Peyer's patch (tissue), 4 donors: ENCODE measurements at regions not wholly inside any gene's neighbourhood (a gene's known extent, or its start where the extent isn't known, plus 50 kb on each side); places are given as distances from the start of the nearest gene placed in this dataset.

ENCODE experiments used
- DNase-seq, 3 donors: peaks; one replicate each; pipeline ENCODE4 v3.0.0-alpha.2; 2017 to 2019
- H3K27ac ChIP-seq, 4 donors: fragments of 200-600 bp; sonication (generic); one replicate each; pipeline ENCODE4 v1.5.1; 2016 to 2019
- H3K27me3 ChIP-seq, 2 donors: fragments of 200-600 bp; sonication (generic); one replicate each; pipeline ENCODE4 v1.5.1; 2019
- H3K36me3 ChIP-seq, 3 donors: fragments of 200-600 bp; sonication (generic); one replicate each; pipeline ENCODE4 v1.5.1; 2016 to 2019
- H3K4me1 ChIP-seq, 4 donors: fragments of 200-600 bp; sonication (generic); one replicate each; pipeline ENCODE4 v1.5.1; 2016 to 2019
- H3K4me3 ChIP-seq, 4 donors: fragments of 200-600 bp; sonication (generic); 1 replicate in 3 of 4; 2 replicates in 1 of 4; pipeline ENCODE4 v1.5.1; 2016 to 2019; ENCODE audit warnings: mild to moderate bottlenecking in 1 of 4
- H3K9me3 ChIP-seq, 4 donors: fragments of 200-600 bp; sonication (generic); one replicate each; pipeline ENCODE4 v1.5.1; 2016 to 2019; ENCODE audit warnings: mild to moderate bottlenecking in 1 of 4
- POLR2A ChIP-seq, 2 donors: fragments of 450-650 bp; IDR thresholded peaks; one replicate each; pipeline ENCODE4 v1.5.1; 2017; ENCODE audit warnings: antibody characterized with exemption in 2 of 2, mild to moderate bottlenecking in 2 of 2, moderate library complexity in 2 of 2
- TF ChIP-seq, protein P1 (sequence below), 6 experiments: fragments of 450-650 bp in 4 of 6; fragments of 200-600 bp in 2 of 6; sonication (generic) in 1 of 6; IDR thresholded peaks; one replicate each; pipeline ENCODE4 v1.5.1; 2017 to 2019; ENCODE audit warnings: antibody characterized with exemption in 6 of 6, mild to moderate bottlenecking in 3 of 6, moderate library complexity in 1 of 6

- no peaks in the 10 kb centered on the region for H3K36me3 ChIP-seq
- no peaks in the 10 kb centered on the region for H3K9me3 ChIP-seq
- H3K4me3 ChIP-seq, result no peak overlapping the region
- TF ChIP-seq POLR2A (IDR thresholded peaks at IDR 0.05), result no peak
- TF ChIP-seq, protein P1, sequence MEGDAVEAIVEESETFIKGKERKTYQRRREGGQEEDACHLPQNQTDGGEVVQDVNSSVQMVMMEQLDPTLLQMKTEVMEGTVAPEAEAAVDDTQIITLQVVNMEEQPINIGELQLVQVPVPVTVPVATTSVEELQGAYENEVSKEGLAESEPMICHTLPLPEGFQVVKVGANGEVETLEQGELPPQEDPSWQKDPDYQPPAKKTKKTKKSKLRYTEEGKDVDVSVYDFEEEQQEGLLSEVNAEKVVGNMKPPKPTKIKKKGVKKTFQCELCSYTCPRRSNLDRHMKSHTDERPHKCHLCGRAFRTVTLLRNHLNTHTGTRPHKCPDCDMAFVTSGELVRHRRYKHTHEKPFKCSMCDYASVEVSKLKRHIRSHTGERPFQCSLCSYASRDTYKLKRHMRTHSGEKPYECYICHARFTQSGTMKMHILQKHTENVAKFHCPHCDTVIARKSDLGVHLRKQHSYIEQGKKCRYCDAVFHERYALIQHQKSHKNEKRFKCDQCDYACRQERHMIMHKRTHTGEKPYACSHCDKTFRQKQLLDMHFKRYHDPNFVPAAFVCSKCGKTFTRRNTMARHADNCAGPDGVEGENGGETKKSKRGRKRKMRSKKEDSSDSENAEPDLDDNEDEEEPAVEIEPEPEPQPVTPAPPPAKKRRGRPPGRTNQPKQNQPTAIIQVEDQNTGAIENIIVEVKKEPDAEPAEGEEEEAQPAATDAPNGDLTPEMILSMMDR (IDR thresholded peaks at IDR 0.05), result no peak
- DNase-seq, result no peak
- H3K4me1 ChIP-seq, result no peaks in the 10 kb centered on the region
- H3K27ac ChIP-seq, result no peak overlapping the region
- H3K27me3 ChIP-seq, result no peaks in the 10 kb centered on the region
Measured at GRCh38 chr1:87636198-87636892, 307.7 kb downstream of the LMO4 start.

DNA sequence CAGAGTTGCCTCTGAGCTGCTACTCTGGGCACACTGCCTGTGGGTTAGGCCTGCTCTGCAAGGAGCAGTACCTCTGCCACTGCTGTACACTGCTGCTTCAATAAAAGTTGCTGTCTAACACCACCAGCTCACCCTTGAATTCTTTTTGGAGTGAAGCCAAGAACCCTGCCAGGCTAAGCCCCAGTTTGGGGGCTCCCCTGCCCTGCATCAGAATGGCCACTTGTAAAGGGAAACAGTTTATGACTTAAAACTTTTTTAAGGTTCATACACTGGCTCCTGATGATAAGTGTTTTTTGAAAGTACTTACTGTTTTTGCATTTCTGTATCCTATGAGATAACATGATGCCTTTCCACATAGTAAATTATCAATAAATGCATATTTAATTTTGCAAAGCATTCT lies 310.0 kb downstream of the LMO4 start:
- Histone ChIP-seq H3K4me3 (no peak overlapping the region), H3K27me3 (no peaks in the 10 kb centered on the region), H3K36me3 (no peaks in the 10 kb centered on the region), H3K27ac (no peak overlapping the region), H3K4me1 (peaks cover 0 to 6% (median 0%) of the 10 kb centered on the region in 4 donors), H3K9me3 (no peaks in the 10 kb centered on the region)
- no peak for DNase-seq
- no peak for TF ChIP-seq POLR2A (IDR thresholded peaks at IDR 0.05)
- TF ChIP-seq, protein P1 (IDR thresholded peaks at IDR 0.05), result no peak

GRCh38 chr1:87641996-87642395 lies 313.3 kb downstream of the LMO4 start:
- Histone ChIP-seq H3K4me3 (no peak overlapping the region), H3K27me3 (no peaks in the 10 kb centered on the region), H3K4me1 (peaks cover 0 to 6% (median 0%) of the 10 kb centered on the region in 4 donors), H3K27ac (no peak overlapping the region), H3K36me3 (no peaks in the 10 kb centered on the region), H3K9me3 (no peaks in the 10 kb centered on the region)
- DNase-seq, result no peak
- TF ChIP-seq POLR2A (IDR thresholded peaks at IDR 0.05), result no peak
- TF ChIP-seq, protein P1 (IDR thresholded peaks at IDR 0.05), result no peak

DNA sequence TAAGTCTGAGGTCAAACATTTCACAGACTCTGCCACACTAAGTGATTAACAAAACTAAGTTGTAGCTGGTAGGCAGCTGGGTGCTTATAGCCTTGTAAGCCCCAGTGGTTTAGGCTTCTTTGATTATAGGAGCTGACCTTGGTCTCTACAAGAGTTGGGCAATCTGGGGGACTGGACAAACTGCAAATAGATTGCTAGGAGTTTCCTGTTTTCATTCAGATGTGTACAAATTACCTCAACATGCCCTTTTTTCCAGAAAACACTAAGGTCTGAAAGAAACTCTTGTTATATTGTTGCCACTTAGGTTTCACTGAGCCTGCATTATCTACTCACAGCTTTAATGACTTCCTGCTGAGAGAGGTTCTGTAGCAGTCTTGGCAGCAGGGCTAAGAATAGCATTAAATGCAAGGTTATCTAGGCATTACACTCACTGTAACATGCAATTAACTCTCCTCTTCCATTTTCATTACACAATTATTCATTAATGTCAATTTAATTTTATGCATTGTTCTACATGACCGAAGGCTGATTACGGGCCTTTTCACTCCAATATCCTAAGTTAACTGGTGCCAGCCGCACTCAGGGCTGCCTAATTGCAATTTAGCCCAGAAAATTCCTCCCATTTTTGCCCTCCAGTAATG lies 314.0 kb downstream of the LMO4 start:
- no peaks in the 10 kb centered on the region for H3K27me3 ChIP-seq
- no peak overlapping the region for H3K4me3 ChIP-seq
- no peak for DNase-seq
- H3K36me3 ChIP-seq, result no peaks in the 10 kb centered on the region
- no peak overlapping the region for H3K27ac ChIP-seq
- H3K4me1 ChIP-seq, result peaks cover 0 to 6% (median 0%) of the 10 kb centered on the region in 4 donors
- no peaks in the 10 kb centered on the region for H3K9me3 ChIP-seq
- TF ChIP-seq POLR2A (IDR thresholded peaks at IDR 0.05), result no peak
- TF ChIP-seq, protein P1 (IDR thresholded peaks at IDR 0.05), result no peak

GRCh38 chr1:87644033-87644578 lies 315.4 kb downstream of the LMO4 start:
- no peak overlapping the region for H3K27ac ChIP-seq

More at GRCh38 chr1:87644033-87644578, 315.4 kb downstream of the LMO4 start:
- no peaks in the 10 kb centered on the region for H3K27me3 ChIP-seq
- H3K9me3 ChIP-seq, result no peaks in the 10 kb centered on the region
- TF ChIP-seq, protein P1 (IDR thresholded peaks at IDR 0.05), result no peak
- no peak for TF ChIP-seq POLR2A (IDR thresholded peaks at IDR 0.05)
- H3K4me1 ChIP-seq, result peaks cover 0 to 6% (median 0%) of the 10 kb centered on the region in 4 donors
- no peaks in the 10 kb centered on the region for H3K36me3 ChIP-seq
- DNase-seq, result no peak
- no peak overlapping the region for H3K4me3 ChIP-seq
